T follicular helper cell (primary cell): ENCODE measurements at regions not wholly inside any gene's neighbourhood (a gene's known extent, or its start where the extent isn't known, plus 50 kb on each side); places are given as distances from the start of the nearest gene placed in this dataset.

Experiments
- DNase-seq: peaks from one replicate; pipeline ENCODE4 v3.0.0-alpha.2; 2020; ENCODE audit warnings: low read depth

GRCh38 chr18:57915865-57916582 lies 112.9 kb upstream of the ATP8B1 start:
- DNase-seq, result no peak

- DNase-seq, result no peak
Observed at GRCh38 chr18:57915248-57915647, 112.1 kb upstream of the ATP8B1 start.

- DNase-seq, result no peak
Observed at GRCh38 chr18:57913686-57914085, 110.6 kb upstream of the ATP8B1 start.

GRCh38 chr18:57910817-57911216 lies 107.7 kb upstream of the ATP8B1 start:
- DNase-seq, result no peak

- no peak for DNase-seq
Observed at GRCh38 chr18:57910134-57910533, 107.0 kb upstream of the ATP8B1 start.

- no peak for DNase-seq
Observed at GRCh38 chr18:57909620-57910019, 106.5 kb upstream of the ATP8B1 start.

GRCh38 chr18:57908092-57908491 lies 105.0 kb upstream of the ATP8B1 start:
- no peak for DNase-seq

- DNase-seq, result no peak
Observed at GRCh38 chr18:57907550-57907949, 104.4 kb upstream of the ATP8B1 start.

- no peak for DNase-seq
Observed at GRCh38 chr18:57906852-57907251, 103.7 kb upstream of the ATP8B1 start.

- no peak for DNase-seq
Observed at GRCh38 chr18:57904535-57904934, 101.4 kb upstream of the ATP8B1 start.

GRCh38 chr18:57902721-57903120 lies 99.6 kb upstream of the ATP8B1 start:
- DNase-seq, result no peak

- no peak for DNase-seq
Observed at GRCh38 chr18:57901825-57902589, 98.9 kb upstream of the ATP8B1 start.

- DNase-seq, result no peak
Observed at GRCh38 chr18:57900906-57901435, 97.9 kb upstream of the ATP8B1 start.

- no peak for DNase-seq
Observed at GRCh38 chr18:57898506-57899124, 95.5 kb upstream of the ATP8B1 start.

GRCh38 chr18:57895182-57895581 lies 92.1 kb upstream of the ATP8B1 start:
- DNase-seq, result no peak

GRCh38 chr18:57891707-57892391 lies 88.7 kb upstream of the ATP8B1 start:
- DNase-seq, result no peak

GRCh38 chr18:57890266-57890665 lies 87.2 kb upstream of the ATP8B1 start:
- no peak for DNase-seq

GRCh38 chr18:57889841-57890240 lies 86.7 kb upstream of the ATP8B1 start:
- DNase-seq, result no peak

GRCh38 chr18:57887543-57888383 lies 84.6 kb upstream of the ATP8B1 start:
- DNase-seq, result no peak

- no peak for DNase-seq
Observed at GRCh38 chr18:57885931-57886330, 82.8 kb upstream of the ATP8B1 start.

- no peak for DNase-seq
Observed at GRCh38 chr18:57882465-57882864, 79.3 kb upstream of the ATP8B1 start.
